Kidney epithelial cell (primary cell): ENCODE measurements at regions not wholly inside any gene's neighbourhood (a gene's known extent, or its start where the extent isn't known, plus 50 kb on each side); places are given as distances from the start of the nearest gene placed in this dataset.

ENCODE experiments used
- DNase-seq: peaks from one replicate; pipeline ENCODE4 v3.0.0-alpha.2; 2010; ENCODE audit warnings: low read depth
- H3K27me3 ChIP-seq: 2 replicates; pipeline ENCODE4 v1.6.0; 2011; ENCODE audit warnings: low read length; ENCODE audit not compliant: control insufficient read depth, insufficient read depth
- H3K36me3 ChIP-seq: 2 replicates; pipeline ENCODE4 v1.5.1; 2011; ENCODE audit warnings: low read length; ENCODE audit not compliant: control insufficient read depth, insufficient read depth
- H3K4me3 ChIP-seq: 2 replicates; pipeline ENCODE4 v1.5.1; 2011; ENCODE audit warnings: low read depth, mild to moderate bottlenecking, control low read depth, low read length
- CTCF ChIP-seq: IDR thresholded peaks from 2 replicates; pipeline ENCODE4 v1.5.1; 2011; ENCODE audit warnings: mild to moderate bottlenecking, moderate library complexity, low read length, control low read depth, inconsistent platforms; ENCODE audit not compliant: insufficient read depth, poor library complexity, severe bottlenecking

DNA sequence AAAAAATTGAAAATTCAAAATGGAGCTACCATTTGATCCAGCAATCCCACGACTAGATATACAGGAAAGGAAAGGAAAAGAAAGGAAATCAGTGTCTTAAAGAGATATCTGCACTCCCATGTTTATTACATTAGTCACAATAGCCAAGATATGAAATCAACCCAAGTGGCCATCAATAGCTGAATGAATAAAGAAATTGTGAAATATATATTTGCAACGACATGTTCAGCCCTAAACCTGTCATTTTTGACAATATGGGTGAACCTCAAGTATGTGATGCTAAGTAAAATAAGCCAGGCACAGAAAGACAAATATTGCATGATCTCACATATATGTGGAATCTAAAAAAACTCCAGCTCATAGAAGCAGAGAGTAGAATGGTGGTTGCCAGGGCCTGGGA is 155.1 kb downstream of the ANXA5 start:
- no peaks in the 10 kb centered on the region for H3K27me3 ChIP-seq
- H3K36me3 ChIP-seq = no peaks in the 10 kb centered on the region
- TF ChIP-seq CTCF = no peak
- H3K4me3 ChIP-seq = no peak overlapping the region
- DNase-seq = no peak

DNA sequence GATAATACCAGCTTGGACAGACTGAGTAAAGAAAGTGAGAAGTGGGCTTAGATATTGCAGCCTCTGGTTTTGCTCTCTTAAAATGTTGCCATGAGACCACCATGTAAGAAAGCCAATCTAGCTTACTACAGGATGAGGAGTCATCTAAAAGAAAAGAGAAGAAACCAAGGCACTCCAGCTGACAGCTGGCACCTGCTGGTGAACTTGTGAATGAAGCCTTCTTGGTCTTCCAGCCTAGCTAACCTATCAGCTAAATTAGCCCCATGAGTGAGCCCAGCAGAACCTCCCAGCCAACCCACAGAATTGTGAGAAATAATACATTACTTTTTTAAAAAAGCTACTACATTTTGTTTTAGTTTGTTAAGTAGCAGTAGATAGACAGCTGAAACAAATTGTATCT is 154.5 kb upstream of the QRFPR start:
- no peak overlapping the region for H3K4me3 ChIP-seq
- H3K36me3 ChIP-seq = no peaks in the 10 kb centered on the region
- no peak for TF ChIP-seq CTCF
- no peak for DNase-seq
- no peaks in the 10 kb centered on the region for H3K27me3 ChIP-seq

DNA sequence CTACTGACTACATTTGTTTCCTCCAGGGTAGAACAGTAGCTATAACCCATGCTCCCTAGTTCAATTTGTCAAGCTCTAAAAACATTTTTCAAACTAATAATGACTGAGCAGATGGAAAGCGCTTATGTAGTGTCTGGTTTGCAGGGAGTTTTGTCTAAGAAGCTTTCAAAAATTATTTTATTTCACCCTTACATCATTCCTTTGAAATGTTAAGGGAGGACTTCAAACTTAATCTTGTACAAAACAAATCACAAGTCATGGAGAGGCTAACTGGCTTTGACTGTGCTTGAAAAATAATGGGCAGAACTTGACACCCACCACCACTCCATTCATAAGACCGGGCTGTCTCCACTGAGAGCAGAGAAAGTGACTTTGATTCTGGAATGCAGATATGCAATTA is 153.4 kb upstream of the QRFPR start:
- no peak for DNase-seq
- Histone ChIP-seq H3K36me3 (no peaks in the 10 kb centered on the region), H3K4me3 (no peak overlapping the region), H3K27me3 (no peaks in the 10 kb centered on the region)
- no peak for TF ChIP-seq CTCF

DNA sequence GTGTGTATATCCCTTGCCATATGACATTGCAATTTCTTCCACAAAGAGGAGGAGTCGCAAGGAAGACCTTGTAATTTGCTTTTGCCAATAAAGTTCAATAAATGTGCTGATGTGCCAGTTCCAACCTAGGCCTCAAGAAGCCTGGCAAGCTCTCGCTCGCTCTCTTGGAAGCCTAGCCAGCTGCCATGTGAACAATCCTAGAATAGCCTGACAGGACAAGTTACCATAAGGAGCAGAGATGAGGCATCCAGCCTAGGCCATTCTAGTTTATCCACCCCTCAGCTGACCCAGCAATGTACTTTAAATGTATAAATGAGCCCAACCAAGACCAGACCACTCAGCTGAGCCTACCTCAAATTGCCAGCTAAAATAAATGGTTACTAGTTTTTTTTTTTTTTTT is 145.7 kb upstream of the QRFPR start:
- no peaks in the 10 kb centered on the region for H3K27me3 ChIP-seq
- no peaks in the 10 kb centered on the region for H3K36me3 ChIP-seq
- DNase-seq = no peak
- no peak overlapping the region for H3K4me3 ChIP-seq
- TF ChIP-seq CTCF = no peak

DNA sequence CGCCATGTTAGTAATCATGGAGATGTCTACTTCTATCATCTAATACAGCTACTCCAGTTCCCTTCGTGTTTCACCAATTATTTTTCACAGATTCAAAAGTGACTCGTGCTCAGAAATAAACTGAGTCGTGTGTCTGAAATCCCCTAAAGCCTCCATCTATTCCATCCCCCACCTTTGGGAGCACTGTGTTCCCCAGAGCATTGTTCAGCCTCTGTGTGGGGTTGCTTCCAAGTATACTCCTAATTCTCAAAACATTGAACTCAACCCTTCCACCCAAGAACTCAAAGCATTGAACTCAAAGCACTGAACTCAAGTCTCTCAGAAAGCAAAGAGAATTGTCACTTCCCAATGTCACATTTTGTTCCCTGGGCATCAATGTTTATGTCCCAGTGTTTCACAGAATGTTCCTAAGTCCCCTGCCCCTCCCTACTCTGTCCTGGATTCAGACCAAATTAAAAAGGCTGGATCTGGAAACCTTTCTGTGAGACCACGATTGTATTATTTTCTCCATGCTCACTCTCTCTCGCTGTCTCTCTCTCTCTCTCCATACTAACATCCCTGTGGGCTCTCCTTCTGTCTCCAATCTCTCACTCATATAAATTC is 138.5 kb upstream of the QRFPR start:
- no peak for TF ChIP-seq CTCF
- no peak overlapping the region for H3K4me3 ChIP-seq
- no peaks in the 10 kb centered on the region for H3K27me3 ChIP-seq
- DNase-seq = no peak
- H3K36me3 ChIP-seq = no peaks in the 10 kb centered on the region

DNA sequence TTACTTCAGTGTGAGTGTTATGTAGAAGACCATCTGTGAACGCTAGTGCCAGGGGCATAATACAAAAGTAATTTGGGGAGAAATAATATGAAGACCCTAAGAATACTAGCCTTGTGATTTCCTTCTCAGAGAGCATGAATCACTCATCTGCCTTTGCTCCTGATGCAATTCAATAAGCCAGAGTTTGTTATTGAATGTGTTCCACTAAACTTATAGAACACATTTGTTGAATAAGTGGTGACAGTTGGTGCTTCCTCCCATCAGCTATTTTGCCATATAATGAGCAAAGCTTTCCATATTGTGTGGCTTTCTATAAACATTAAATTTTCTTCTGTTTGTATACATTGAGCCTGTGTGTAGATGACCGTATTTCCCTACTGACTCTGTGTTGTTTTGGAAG is 136.4 kb upstream of the QRFPR start:
- DNase-seq = no peak
- Histone ChIP-seq H3K36me3 (no peaks in the 10 kb centered on the region), H3K4me3 (no peak overlapping the region), H3K27me3 (no peaks in the 10 kb centered on the region)
- TF ChIP-seq CTCF = no peak
